Neuronal stem cell (in vitro differentiated cells): ENCODE measurements at regions not wholly inside any gene's neighbourhood (a gene's known extent, or its start where the extent isn't known, plus 50 kb on each side); places are given as distances from the start of the nearest gene placed in this dataset.

Source experiments
- DNase-seq: peaks from one replicate; pipeline ENCODE4 v3.0.0-alpha.2; 2013; ENCODE audit warnings: low spot score
- H2AFZ ChIP-seq: one replicate; pipeline ENCODE4 v1.6.1; 2013; ENCODE audit warnings: mild to moderate bottlenecking, low read length, inconsistent platforms
- H2AK5ac ChIP-seq: 2 replicates; pipeline ENCODE4 v1.6.1; 2013; ENCODE audit warnings: low read depth, mild to moderate bottlenecking, inconsistent platforms, low read length, moderate library complexity, mixed read lengths
- H2BK120ac ChIP-seq: 2 replicates; pipeline ENCODE4 v1.6.1; 2013; ENCODE audit warnings: low read depth, mild to moderate bottlenecking, inconsistent platforms, low read length, moderate library complexity, mixed read lengths
- H2BK12ac ChIP-seq: one replicate; pipeline ENCODE4 v1.6.1; 2013; ENCODE audit warnings: low read length, inconsistent platforms
- H2BK15ac ChIP-seq: 2 replicates; pipeline ENCODE4 v1.6.1; 2013; ENCODE audit warnings: mild to moderate bottlenecking, low read length, inconsistent platforms, mixed read lengths
- H2BK5ac ChIP-seq: one replicate; pipeline ENCODE4 v1.6.1; 2013; ENCODE audit warnings: inconsistent platforms, mild to moderate bottlenecking, low read length, moderate library complexity
- H3K14ac ChIP-seq: one replicate; pipeline ENCODE4 v1.6.1; 2013; ENCODE audit warnings: low read length, inconsistent platforms
- H3K18ac ChIP-seq: 2 replicates; pipeline ENCODE4 v1.6.1; 2013; ENCODE audit warnings: low read length, inconsistent platforms
- H3K23ac ChIP-seq: 2 replicates; pipeline ENCODE4 v1.6.1; 2013; ENCODE audit warnings: low read depth, mild to moderate bottlenecking, mixed read lengths, low read length, inconsistent platforms; ENCODE audit not compliant: poor library complexity
- H3K27ac ChIP-seq: replicated peaks from 3 replicates; pipeline ENCODE4 v1.5.1; 2013; ENCODE audit warnings: low read length, inconsistent platforms
- H3K27me3 ChIP-seq, 3 experiments: 2 replicates each; pipeline ENCODE4 v1.6.1; 2013; ENCODE audit warnings: low read length in 3 of 3, mild to moderate bottlenecking in 2 of 3, inconsistent platforms in 1 of 3, low read depth in 1 of 3, mixed read lengths in 1 of 3, moderate library complexity in 1 of 3; ENCODE audit not compliant: control insufficient read depth in 3 of 3, insufficient read depth in 3 of 3
- H3K36me3 ChIP-seq, 2 donors: replicated peaks in 1 of 2; 2 replicates each; pipeline ENCODE4 v1.6.1; 2013; ENCODE audit warnings: low read length in 2 of 2; ENCODE audit not compliant: control insufficient read depth in 2 of 2, insufficient read depth in 2 of 2
- H3K4ac ChIP-seq: 2 replicates; pipeline ENCODE4 v1.6.1; 2013; ENCODE audit warnings: inconsistent platforms, mild to moderate bottlenecking, low read length, moderate library complexity
- H3K4me1 ChIP-seq, 2 donors: 1 replicate in 1 of 2; 2 replicates in 1 of 2; pipeline ENCODE4 v1.6.1; 2013; ENCODE audit warnings: low read length in 2 of 2, low read depth in 1 of 2; ENCODE audit not compliant: control insufficient read depth in 2 of 2, insufficient read depth in 1 of 2
- H3K4me2 ChIP-seq: one replicate; pipeline ENCODE4 v1.6.1; 2013; ENCODE audit warnings: mild to moderate bottlenecking, low read length, inconsistent platforms; ENCODE audit not compliant: insufficient read depth, poor library complexity, severe bottlenecking
- H3K4me3 ChIP-seq, 2 donors: 2 replicates each; pipeline ENCODE4 v1.5.1; 2013; ENCODE audit warnings: low read length in 2 of 2, mild to moderate bottlenecking in 2 of 2, inconsistent platforms in 1 of 2, moderate library complexity in 1 of 2
- H3K79me1 ChIP-seq: one replicate; pipeline ENCODE4 v1.6.1; 2013; ENCODE audit warnings: low read depth, mild to moderate bottlenecking, inconsistent platforms, low read length, moderate library complexity
- H3K9ac ChIP-seq: one replicate; pipeline ENCODE4 v1.6.1; 2013; ENCODE audit warnings: mild to moderate bottlenecking, low read depth, low read length, inconsistent platforms; ENCODE audit not compliant: poor library complexity
- H3K9me3 ChIP-seq, 2 donors: replicated peaks in 1 of 2; 2 replicates each; pipeline versions ENCODE3 to v1.6.1; 2013; ENCODE audit warnings: low read length in 2 of 2, mild to moderate bottlenecking in 2 of 2, inconsistent platforms in 1 of 2, low read depth in 1 of 2, mixed read lengths in 1 of 2, moderate library complexity in 1 of 2; ENCODE audit not compliant: control insufficient read depth in 2 of 2, insufficient read depth in 1 of 2
- H4K8ac ChIP-seq: one replicate; pipeline ENCODE4 v1.6.1; 2013; ENCODE audit warnings: low read depth, mild to moderate bottlenecking, inconsistent platforms, low read length, moderate library complexity
- H4K91ac ChIP-seq: one replicate; pipeline ENCODE4 v1.6.1; 2013; ENCODE audit warnings: low read length, low read depth, mild to moderate bottlenecking, inconsistent platforms; ENCODE audit not compliant: poor library complexity
- whole genome bisulfite sequencing, 2 donors: extraction: QIAGEN DNeasy Blood & Tissue Kit; methylation state at CpG; one replicate each; pipeline ENCODE4 v1.1.7; 2013; ENCODE audit warnings: missing lambda C conversion rate in 2 of 2, mixed read lengths in 1 of 2; ENCODE audit not compliant: insufficient read length in 2 of 2, insufficient replicate concordance in 1 of 2; ENCODE audit errors: extremely low coverage in 2 of 2; 5-methylcytosine and 5-hydroxymethylcytosine counted together

DNA sequence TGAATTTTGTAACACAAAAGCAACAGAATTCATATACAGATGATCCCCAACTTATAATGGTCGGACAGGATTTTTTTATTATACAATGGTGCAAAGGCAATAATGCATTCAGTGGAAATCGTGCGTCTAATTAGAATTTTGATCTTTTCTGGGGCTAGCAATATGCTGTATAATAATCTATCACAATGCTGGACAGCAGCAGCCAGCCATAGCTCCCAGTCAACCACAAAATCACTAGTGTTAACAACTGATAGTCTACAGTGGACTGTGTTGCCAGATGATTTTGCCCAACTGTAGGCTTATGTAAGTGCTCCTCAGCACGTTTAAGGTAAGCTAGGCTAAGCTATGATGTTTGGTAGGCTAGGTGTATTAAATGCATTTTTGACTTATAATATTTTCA is 399.0 kb upstream of the SLC39A10 start:
- no peak overlapping the region for H2BK15ac ChIP-seq
- H3K79me1 ChIP-seq, result no peaks in the 10 kb centered on the region
- H4K91ac ChIP-seq, result no peak overlapping the region
- no peak overlapping the region for H3K4me3 ChIP-seq
- no peak overlapping the region for H2AK5ac ChIP-seq
- no peak overlapping the region for H3K18ac ChIP-seq
- H3K36me3 ChIP-seq, result no peaks in the 10 kb centered on the region
- no peak for DNase-seq
- no peak overlapping the region for H2BK5ac ChIP-seq
- H3K27ac ChIP-seq, result no peak overlapping the region
- no peak overlapping the region for H2BK120ac ChIP-seq
- no peaks in the 10 kb centered on the region for H3K27me3 ChIP-seq
- no peak overlapping the region for H3K23ac ChIP-seq
- no peak overlapping the region for H2AFZ ChIP-seq
- no peak overlapping the region for H3K9ac ChIP-seq
- H4K8ac ChIP-seq, result no peak overlapping the region
- no peaks in the 10 kb centered on the region for H3K4me1 ChIP-seq
- no CpG with 5 or more reads among the region's 4 CpGs for whole genome bisulfite sequencing, 2 donors
- H3K4me2 ChIP-seq, result no peak overlapping the region
- H3K4ac ChIP-seq, result no peak overlapping the region
- no peak overlapping the region for H3K14ac ChIP-seq
- H2BK12ac ChIP-seq, result no peak overlapping the region
- no peaks in the 10 kb centered on the region for H3K9me3 ChIP-seq

DNA sequence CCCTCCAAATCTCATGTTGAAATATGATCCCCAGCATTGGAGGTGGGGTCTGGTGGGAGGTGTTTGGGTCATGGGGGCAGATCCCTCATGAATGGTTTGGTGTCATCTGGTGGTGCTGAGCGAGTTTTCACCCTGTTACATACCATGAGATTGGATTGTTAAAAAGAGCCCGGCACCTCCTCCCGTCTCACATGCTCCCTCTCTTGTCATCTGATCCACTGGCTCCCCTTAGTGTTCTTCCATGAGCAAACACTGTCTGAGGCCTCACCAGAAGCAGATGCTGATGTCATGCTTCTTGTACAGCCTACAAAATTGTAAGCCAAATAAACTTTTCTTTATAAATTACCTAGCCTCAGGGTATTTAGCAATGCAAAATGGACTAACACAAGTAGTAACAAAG is 405.0 kb upstream of the SLC39A10 start:
- Histone ChIP-seq H3K4me3 (no peak overlapping the region), H3K79me1 (no peaks in the 10 kb centered on the region), H4K8ac (no peak overlapping the region), H3K4me2 (no peak overlapping the region), H3K27me3 (no peaks in the 10 kb centered on the region), H2BK15ac (no peak overlapping the region), H3K9ac (no peak overlapping the region), H3K36me3 (no peaks in the 10 kb centered on the region), H3K9me3 (no peaks in the 10 kb centered on the region), H2BK12ac (no peak overlapping the region), H3K4ac (no peak overlapping the region), H4K91ac (no peak overlapping the region), H2BK120ac (no peak overlapping the region), H2BK5ac (no peak overlapping the region), H3K23ac (no peak overlapping the region), H2AK5ac (no peak overlapping the region), H2AFZ (no peak overlapping the region), H3K27ac (no peak overlapping the region), H3K18ac (no peak overlapping the region), H3K4me1 (no peaks in the 10 kb centered on the region), H3K14ac (no peak overlapping the region)
- no CpG with 5 or more reads among the region's 3 CpGs for WGBS, 2 donors
- no peak for DNase-seq

GRCh38 chr2:195251214-195251613 is 405.8 kb upstream of the SLC39A10 start:
- Histone ChIP-seq H3K4ac (no peak overlapping the region), H3K18ac (no peak overlapping the region), H3K9me3 (no peaks in the 10 kb centered on the region), H2BK5ac (no peak overlapping the region), H3K79me1 (no peaks in the 10 kb centered on the region), H3K27me3 (no peaks in the 10 kb centered on the region), H3K23ac (no peak overlapping the region), H2BK12ac (no peak overlapping the region), H2BK120ac (no peak overlapping the region), H2BK15ac (no peak overlapping the region), H3K4me1 (no peaks in the 10 kb centered on the region), H2AFZ (no peak overlapping the region), H4K8ac (no peak overlapping the region), H3K27ac (no peak overlapping the region), H3K14ac (no peak overlapping the region), H3K9ac (no peak overlapping the region), H3K36me3 (no peaks in the 10 kb centered on the region), H3K4me2 (no peak overlapping the region), H2AK5ac (no peak overlapping the region), H4K91ac (no peak overlapping the region), H3K4me3 (no peak overlapping the region)
- DNase-seq, result no peak

DNA sequence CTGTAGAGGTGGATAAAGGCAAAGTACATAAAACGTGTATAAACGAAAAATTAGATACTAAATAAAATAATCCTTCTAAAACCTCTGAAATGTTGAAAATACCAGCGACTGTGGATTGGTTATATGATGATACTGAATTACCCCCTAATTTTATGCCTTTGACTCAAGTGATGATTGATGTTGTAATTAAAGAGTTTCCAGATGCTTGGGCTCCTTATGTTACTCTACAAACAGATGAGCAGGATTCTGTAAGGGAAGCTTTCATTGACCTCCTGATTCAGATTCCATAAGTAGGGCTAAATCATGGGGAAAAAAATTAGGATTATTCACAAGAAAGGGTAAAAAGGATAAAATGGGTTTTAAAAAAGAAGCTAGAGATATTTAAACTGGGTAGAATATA is 418.2 kb upstream of the SLC39A10 start:
- Histone ChIP-seq H2BK5ac (no peak overlapping the region), H4K91ac (no peak overlapping the region), H3K4me3 (no peak overlapping the region), H3K36me3 (no peaks in the 10 kb centered on the region), H3K79me1 (no peaks in the 10 kb centered on the region), H2BK12ac (no peak overlapping the region), H3K4ac (no peak overlapping the region), H2BK15ac (no peak overlapping the region), H3K18ac (no peak overlapping the region), H3K4me1 (no peaks in the 10 kb centered on the region), H3K23ac (no peak overlapping the region), H3K9me3 (no peaks in the 10 kb centered on the region), H4K8ac (no peak overlapping the region), H2AFZ (no peak overlapping the region), H3K9ac (no peak overlapping the region), H2AK5ac (no peak overlapping the region), H3K14ac (no peak overlapping the region), H2BK120ac (no peak overlapping the region), H3K4me2 (no peak overlapping the region), H3K27me3 (no peaks in the 10 kb centered on the region), H3K27ac (no peak overlapping the region)
- no CpG with 5 or more reads among the region's 3 CpGs for WGBS, 2 donors
- no peak for DNase-seq
